GM23338 (cell line): ENCODE measurements at regions not wholly inside any gene's neighbourhood (a gene's known extent, or its start where the extent isn't known, plus 50 kb on each side); places are given as distances from the start of the nearest gene placed in this dataset.

Experiments used
- CTCF ChIP-seq, 2 experiments: fragments of 200-600 bp in 1 of 2; sonication (generic) in 1 of 2; conservative IDR thresholded peaks; 2 replicates each; pipeline versions ENCODE4 v1.5.1 to v1.6.1; 2016 to 2017; ENCODE audit warnings: antibody characterized with exemption in 2 of 2, low read depth in 2 of 2, mild to moderate bottlenecking in 2 of 2, moderate library complexity in 1 of 2
- EZH2 ChIP-seq: fragments of 200-600 bp; sonication (generic); IDR thresholded peaks from one replicate; pipeline ENCODE4 v1.8.0; 2017; ENCODE audit warnings: antibody characterized with exemption, mild to moderate bottlenecking, low read depth; ENCODE audit not compliant: unreplicated experiment
- EZH2phosphoT487 ChIP-seq: fragments of 200-600 bp; sonication (generic); IDR thresholded peaks from one replicate; pipeline ENCODE4 v1.8.1; 2018; ENCODE audit warnings: antibody characterized with exemption; ENCODE audit not compliant: unreplicated experiment
- JUNB ChIP-seq: IDR thresholded peaks from one replicate; pipeline ENCODE4 v1.6.1; 2016; ENCODE audit warnings: antibody characterized with exemption; ENCODE audit not compliant: unreplicated experiment
- POLR2AphosphoS5 ChIP-seq: IDR thresholded peaks from 2 replicates; pipeline ENCODE4 v1.6.1; 2016; ENCODE audit warnings: antibody characterized with exemption, low read depth
- ZNF114 ChIP-seq: fragments of 250-450 bp; sonication (Bioruptor Pico); IDR thresholded peaks from 2 replicates; pipeline ENCODE4 v1.5.0; 2020; ENCODE audit warnings: mild to moderate bottlenecking, moderate library complexity
- ZNF331 ChIP-seq: fragments of 250-450 bp; sonication (Bioruptor Pico); IDR thresholded peaks from 2 replicates; pipeline ENCODE4 v1.5.0; 2020; ENCODE audit warnings: low read depth, mild to moderate bottlenecking, moderate library complexity
- TF ChIP-seq, protein P1 (sequence below): IDR thresholded peaks from 2 replicates; pipeline ENCODE4 v1.6.1; 2016; ENCODE audit warnings: antibody characterized with exemption
- TF ChIP-seq, protein P2 (sequence below): IDR thresholded peaks from one replicate; pipeline ENCODE4 v1.6.1; 2018; ENCODE audit warnings: antibody characterized with exemption; ENCODE audit not compliant: unreplicated experiment

DNA sequence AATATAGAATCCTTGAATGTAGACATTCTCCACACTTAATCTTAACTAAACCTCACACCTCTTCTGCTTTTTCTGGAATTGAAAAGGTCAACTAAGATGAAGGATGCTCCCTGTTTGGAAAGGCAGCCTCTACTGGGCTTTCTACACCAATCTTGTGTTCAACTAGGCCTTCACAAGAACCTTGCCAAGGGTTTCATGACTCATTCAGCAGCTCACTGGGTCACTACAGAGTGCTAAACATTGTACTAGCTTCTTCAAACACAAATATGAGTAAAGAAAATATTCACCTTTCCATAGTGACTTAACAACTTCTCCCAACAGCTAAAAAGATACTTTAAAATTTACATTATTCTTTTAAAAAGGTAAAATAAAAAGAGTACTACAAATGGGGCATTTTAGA is 135.3 kb upstream of the PRMT6 start:
- no peak for TF ChIP-seq CTCF (conservative IDR thresholded peaks at IDR 0.05; ENCODE audit: low read depth in 2 of 2)
- no peak for TF ChIP-seq EZH2
- TF ChIP-seq POLR2AphosphoS5, result no peak
- TF ChIP-seq, protein P1, sequence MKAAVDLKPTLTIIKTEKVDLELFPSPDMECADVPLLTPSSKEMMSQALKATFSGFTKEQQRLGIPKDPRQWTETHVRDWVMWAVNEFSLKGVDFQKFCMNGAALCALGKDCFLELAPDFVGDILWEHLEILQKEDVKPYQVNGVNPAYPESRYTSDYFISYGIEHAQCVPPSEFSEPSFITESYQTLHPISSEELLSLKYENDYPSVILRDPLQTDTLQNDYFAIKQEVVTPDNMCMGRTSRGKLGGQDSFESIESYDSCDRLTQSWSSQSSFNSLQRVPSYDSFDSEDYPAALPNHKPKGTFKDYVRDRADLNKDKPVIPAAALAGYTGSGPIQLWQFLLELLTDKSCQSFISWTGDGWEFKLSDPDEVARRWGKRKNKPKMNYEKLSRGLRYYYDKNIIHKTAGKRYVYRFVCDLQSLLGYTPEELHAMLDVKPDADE, result no peak
- TF ChIP-seq ZNF114 (CRISPR knock-in tag), result no peak
- TF ChIP-seq ZNF331 (CRISPR knock-in tag), result no peak
- TF ChIP-seq JUNB, result no peak
- TF ChIP-seq EZH2phosphoT487, result no peak
- TF ChIP-seq, protein P2, sequence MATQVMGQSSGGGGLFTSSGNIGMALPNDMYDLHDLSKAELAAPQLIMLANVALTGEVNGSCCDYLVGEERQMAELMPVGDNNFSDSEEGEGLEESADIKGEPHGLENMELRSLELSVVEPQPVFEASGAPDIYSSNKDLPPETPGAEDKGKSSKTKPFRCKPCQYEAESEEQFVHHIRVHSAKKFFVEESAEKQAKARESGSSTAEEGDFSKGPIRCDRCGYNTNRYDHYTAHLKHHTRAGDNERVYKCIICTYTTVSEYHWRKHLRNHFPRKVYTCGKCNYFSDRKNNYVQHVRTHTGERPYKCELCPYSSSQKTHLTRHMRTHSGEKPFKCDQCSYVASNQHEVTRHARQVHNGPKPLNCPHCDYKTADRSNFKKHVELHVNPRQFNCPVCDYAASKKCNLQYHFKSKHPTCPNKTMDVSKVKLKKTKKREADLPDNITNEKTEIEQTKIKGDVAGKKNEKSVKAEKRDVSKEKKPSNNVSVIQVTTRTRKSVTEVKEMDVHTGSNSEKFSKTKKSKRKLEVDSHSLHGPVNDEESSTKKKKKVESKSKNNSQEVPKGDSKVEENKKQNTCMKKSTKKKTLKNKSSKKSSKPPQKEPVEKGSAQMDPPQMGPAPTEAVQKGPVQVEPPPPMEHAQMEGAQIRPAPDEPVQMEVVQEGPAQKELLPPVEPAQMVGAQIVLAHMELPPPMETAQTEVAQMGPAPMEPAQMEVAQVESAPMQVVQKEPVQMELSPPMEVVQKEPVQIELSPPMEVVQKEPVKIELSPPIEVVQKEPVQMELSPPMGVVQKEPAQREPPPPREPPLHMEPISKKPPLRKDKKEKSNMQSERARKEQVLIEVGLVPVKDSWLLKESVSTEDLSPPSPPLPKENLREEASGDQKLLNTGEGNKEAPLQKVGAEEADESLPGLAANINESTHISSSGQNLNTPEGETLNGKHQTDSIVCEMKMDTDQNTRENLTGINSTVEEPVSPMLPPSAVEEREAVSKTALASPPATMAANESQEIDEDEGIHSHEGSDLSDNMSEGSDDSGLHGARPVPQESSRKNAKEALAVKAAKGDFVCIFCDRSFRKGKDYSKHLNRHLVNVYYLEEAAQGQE, result no peak
